SK-N-SH (cell line): ENCODE measurements at regions not wholly inside any gene's neighbourhood (a gene's known extent, or its start where the extent isn't known, plus 50 kb on each side); places are given as distances from the start of the nearest gene placed in this dataset.

Experiments
- CTCF ChIA-PET: fragments of 300-600, 350-600 bp; formaldehyde crosslinking; extraction: SDS; loops from one replicate; lab custom pipeline; 2021; lab: Yijun Ruan, JAX
- POLR2A ChIA-PET: fragments of 350-600 bp; sonication (Branson Sonifier 250); formaldehyde crosslinking; extraction: SDS; loops from one replicate; lab custom pipeline; 2020; ENCODE audit warnings: antibody characterized with exemption, inconsistent platforms; lab: Yijun Ruan, JAX
- DNase-seq: peaks from one replicate; pipeline ENCODE4 v3.0.0; 2012
- H2AFZ ChIP-seq: fragments of 200-600 bp; sonication (generic); 2 replicates; pipeline ENCODE4 v1.8.1; 2016; ENCODE audit warnings: antibody characterized with exemption, mild to moderate bottlenecking, low read depth
- H3F3A ChIP-seq: fragments of 200-600 bp; sonication (generic); replicated peaks from 2 replicates; pipeline ENCODE3; 2016; ENCODE audit warnings: antibody characterized with exemption, mild to moderate bottlenecking; ENCODE audit not compliant: insufficient read depth
- H3K27ac ChIP-seq, 2 experiments: fragments of 200-500 bp in 1 of 2; fragments of 200-600 bp in 1 of 2; sonication (Bioruptor generic) in 1 of 2; sonication (generic), shearing (Covaris generic) in 1 of 2; 2 replicates each; pipeline versions ENCODE4 v1.5.1 to v1.6.1; 2014 to 2016; ENCODE audit warnings: low read depth in 2 of 2, inconsistent platforms in 1 of 2, low read length in 1 of 2, mild to moderate bottlenecking in 1 of 2, mixed read lengths in 1 of 2
- H3K27me3 ChIP-seq: fragments of 200-600 bp; sonication (generic), shearing (Covaris generic); 2 replicates; pipeline ENCODE4 v1.6.1; 2016; ENCODE audit warnings: mixed run types; ENCODE audit not compliant: insufficient read depth
- H3K36me3 ChIP-seq, 2 experiments: fragments of 200-500 bp in 1 of 2; fragments of 200-600 bp in 1 of 2; sonication (Bioruptor generic) in 1 of 2; sonication (generic) in 1 of 2; replicated peaks in 1 of 2; 2 replicates each; pipeline versions ENCODE3 to v1.5.1; 2014 to 2016; ENCODE audit warnings: low read length in 1 of 2, mild to moderate bottlenecking in 1 of 2; ENCODE audit not compliant: insufficient read depth in 2 of 2, control insufficient read depth in 1 of 2
- H3K4me1 ChIP-seq, 2 experiments: fragments of 200-500 bp in 1 of 2; fragments of 200-600 bp in 1 of 2; sonication (Bioruptor generic) in 1 of 2; sonication (generic), shearing (Covaris generic) in 1 of 2; 2 replicates each; pipeline versions ENCODE4 v1.5.1 to v1.6.1; 2014 to 2016; ENCODE audit warnings: low read depth in 1 of 2, low read length in 1 of 2, mixed run types in 1 of 2; ENCODE audit not compliant: insufficient read depth in 2 of 2, control insufficient read depth in 1 of 2
- H3K4me2 ChIP-seq: fragments of 200-600 bp; sonication (generic), shearing (Covaris generic); 2 replicates; pipeline ENCODE4 v1.6.1; 2017; ENCODE audit warnings: mixed run types
- H3K4me3 ChIP-seq, 2 experiments: fragments of 200-500 bp in 1 of 2; fragments of 200-600 bp in 1 of 2; sonication (Bioruptor generic) in 1 of 2; sonication (generic), shearing (Covaris generic) in 1 of 2; 2 replicates each; pipeline versions ENCODE4 v1.5.1 to v1.8.1; 2014 to 2016; ENCODE audit warnings: low read depth in 2 of 2, inconsistent platforms in 1 of 2, low read length in 1 of 2, mild to moderate bottlenecking in 1 of 2, mixed read lengths in 1 of 2, moderate library complexity in 1 of 2
- H3K79me2 ChIP-seq: fragments of 200-600 bp; sonication (generic); 2 replicates; pipeline ENCODE4 v1.8.1; 2017; ENCODE audit warnings: mild to moderate bottlenecking; ENCODE audit not compliant: insufficient read depth
- H3K9ac ChIP-seq: fragments of 200-600 bp; sonication (generic); 2 replicates; pipeline ENCODE4 v1.6.1; 2017; ENCODE audit warnings: mixed run types
- H3K9me2 ChIP-seq: fragments of 200-600 bp; sonication (generic); 2 replicates; pipeline ENCODE4 v1.6.1; 2017; ENCODE audit warnings: mixed run types
- H3K9me3 ChIP-seq: fragments of 200-600 bp; sonication (generic); 2 replicates; pipeline ENCODE4 v1.6.1; 2017; ENCODE audit warnings: mixed run types, mild to moderate bottlenecking, moderate library complexity
- H4K20me1 ChIP-seq: fragments of 200-600 bp; sonication (generic); 2 replicates; pipeline ENCODE4 v1.6.1; 2017; ENCODE audit warnings: mild to moderate bottlenecking, mixed run types; ENCODE audit not compliant: insufficient read depth
- CHD2 ChIP-seq: fragments of 150-350 bp; IDR thresholded peaks from 2 replicates; pipeline ENCODE4 v1.6.1; 2018; ENCODE audit warnings: low read length; ENCODE audit not compliant: partially characterized antibody
- EP300 ChIP-seq, 2 experiments: IDR thresholded peaks; 2 replicates each; pipeline versions ENCODE4 v1.4.0 to v1.6.1; 2012; ENCODE audit warnings: borderline replicate concordance in 1 of 2, low read depth in 1 of 2, low read length in 1 of 2
- GABPA ChIP-seq: IDR thresholded peaks from 2 replicates; pipeline ENCODE4 v1.4.0; 2012; ENCODE audit warnings: low read depth, mild to moderate bottlenecking
- GATA2 ChIP-seq: sonication (generic); formaldehyde crosslinking; IDR thresholded peaks from 2 replicates; pipeline ENCODE4 v1.5.0; 2020; ENCODE audit warnings: mild to moderate bottlenecking, missing genetic modification reagents
- MEF2A ChIP-seq: IDR thresholded peaks from 2 replicates; pipeline ENCODE4 v1.4.0; 2012; ENCODE audit warnings: low read depth, borderline replicate concordance
- MXI1 ChIP-seq: IDR thresholded peaks from 2 replicates; pipeline ENCODE4 v1.6.1; 2012; ENCODE audit warnings: mild to moderate bottlenecking, low read depth, low read length, improper control_type of control experiment
- NRF1 ChIP-seq: IDR thresholded peaks from 2 replicates; pipeline ENCODE4 v1.6.1; 2012; ENCODE audit warnings: low read depth, mild to moderate bottlenecking, low read length
- POLR2AphosphoS5 ChIP-seq: IDR thresholded peaks from 2 replicates; pipeline ENCODE4 v1.6.1; 2012; ENCODE audit warnings: low read depth, low read length
- RAD21 ChIP-seq: IDR thresholded peaks from 2 replicates; pipeline ENCODE4 v1.6.1; 2012; ENCODE audit warnings: mild to moderate bottlenecking, low read length
- RCOR1 ChIP-seq: fragments of 150-350 bp; IDR thresholded peaks from 2 replicates; pipeline ENCODE4 v1.6.1; 2017; ENCODE audit warnings: antibody characterized with exemption, low read length
- RFX5 ChIP-seq: IDR thresholded peaks from 2 replicates; pipeline ENCODE4 v1.6.1; 2012; ENCODE audit warnings: mild to moderate bottlenecking, improper control_type of control experiment, low read length
- RXRA ChIP-seq: IDR thresholded peaks from 2 replicates; pipeline ENCODE4 v1.4.0; 2012; ENCODE audit warnings: low read depth, mild to moderate bottlenecking, borderline replicate concordance
- SMC3 ChIP-seq: IDR thresholded peaks from 2 replicates; pipeline ENCODE4 v1.6.1; 2012; ENCODE audit warnings: low read depth, low read length, improper control_type of control experiment
- TCF12 ChIP-seq: IDR thresholded peaks from 2 replicates; pipeline ENCODE4 v1.4.0; 2012
- TEAD4 ChIP-seq: IDR thresholded peaks from 2 replicates; pipeline ENCODE4 v1.4.0; 2012; ENCODE audit warnings: mild to moderate bottlenecking, borderline replicate concordance; ENCODE audit not compliant: insufficient read depth
- WGBS: methylation state at CpG from one replicate; pipeline ENCODE4 v1.1.6; 2017; ENCODE audit warnings: low lambda C conversion rate; 5-methylcytosine and 5-hydroxymethylcytosine counted together
- TF ChIP-seq, protein P1 (sequence below): fragments of 200-600 bp; sonication (generic); IDR thresholded peaks from 2 replicates; pipeline ENCODE4 v1.6.1; 2017; ENCODE audit warnings: antibody characterized with exemption, mild to moderate bottlenecking, moderate library complexity
- TF ChIP-seq, protein P2 (sequence below): IDR thresholded peaks from 2 replicates; pipeline ENCODE4 v1.4.0; 2012; ENCODE audit warnings: low read depth, borderline replicate concordance
- TF ChIP-seq, protein P3 (sequence below): IDR thresholded peaks from 2 replicates; pipeline ENCODE4; 2012
- TF ChIP-seq, protein P4 (sequence below): fragments of 150-350 bp; IDR thresholded peaks from 2 replicates; pipeline ENCODE4 v1.6.1; 2016; ENCODE audit warnings: mild to moderate bottlenecking, low read depth, low read length

DNA sequence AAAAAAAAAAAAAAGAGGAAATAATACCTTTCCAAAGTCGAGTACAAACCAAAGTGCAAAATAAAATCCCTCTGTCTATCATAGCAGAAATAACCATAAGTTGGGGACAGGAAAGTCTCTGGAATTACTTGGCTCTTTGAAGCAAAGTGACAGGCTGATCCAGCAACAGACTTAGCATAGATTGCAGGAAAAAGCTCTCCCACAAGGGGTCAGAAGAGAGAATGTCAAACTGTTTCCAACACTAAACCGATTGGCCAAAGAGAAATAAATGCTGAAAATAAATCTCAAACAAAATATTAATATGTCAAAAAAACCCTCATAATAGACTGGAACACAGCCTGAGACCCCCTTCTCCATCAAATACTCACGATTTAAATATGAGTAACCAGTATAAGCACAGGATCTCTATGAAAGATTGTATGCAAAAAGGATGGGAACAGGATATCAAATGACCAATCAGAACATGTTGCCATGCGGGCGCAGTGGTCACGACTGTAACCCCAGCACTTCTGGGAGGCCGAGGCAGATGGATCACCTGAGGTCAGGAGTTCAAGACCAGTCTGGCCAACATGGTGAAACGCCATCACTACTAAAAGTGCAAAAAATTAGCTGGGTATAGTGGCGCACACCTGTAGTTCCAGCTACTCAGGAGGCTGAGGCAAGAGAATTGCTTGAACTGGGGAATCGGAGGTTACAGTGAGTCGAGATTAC, 1000.7 kb upstream of the LRRN3 start:
- no peak overlapping the region for H3K27ac ChIP-seq
- TF ChIP-seq RAD21: peak; percentile 43
- no peak for TF ChIP-seq MXI1
- TF ChIP-seq RXRA: no peak
- TF ChIP-seq, protein P1, sequence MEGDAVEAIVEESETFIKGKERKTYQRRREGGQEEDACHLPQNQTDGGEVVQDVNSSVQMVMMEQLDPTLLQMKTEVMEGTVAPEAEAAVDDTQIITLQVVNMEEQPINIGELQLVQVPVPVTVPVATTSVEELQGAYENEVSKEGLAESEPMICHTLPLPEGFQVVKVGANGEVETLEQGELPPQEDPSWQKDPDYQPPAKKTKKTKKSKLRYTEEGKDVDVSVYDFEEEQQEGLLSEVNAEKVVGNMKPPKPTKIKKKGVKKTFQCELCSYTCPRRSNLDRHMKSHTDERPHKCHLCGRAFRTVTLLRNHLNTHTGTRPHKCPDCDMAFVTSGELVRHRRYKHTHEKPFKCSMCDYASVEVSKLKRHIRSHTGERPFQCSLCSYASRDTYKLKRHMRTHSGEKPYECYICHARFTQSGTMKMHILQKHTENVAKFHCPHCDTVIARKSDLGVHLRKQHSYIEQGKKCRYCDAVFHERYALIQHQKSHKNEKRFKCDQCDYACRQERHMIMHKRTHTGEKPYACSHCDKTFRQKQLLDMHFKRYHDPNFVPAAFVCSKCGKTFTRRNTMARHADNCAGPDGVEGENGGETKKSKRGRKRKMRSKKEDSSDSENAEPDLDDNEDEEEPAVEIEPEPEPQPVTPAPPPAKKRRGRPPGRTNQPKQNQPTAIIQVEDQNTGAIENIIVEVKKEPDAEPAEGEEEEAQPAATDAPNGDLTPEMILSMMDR: peak; percentile 61
- H3K79me2 ChIP-seq: no peaks in the 10 kb centered on the region
- ChIA-PET POLR2A (no interaction called here), CTCF (no interaction called here)
- DNase-seq: no peak
- no peak overlapping the region for H2AFZ ChIP-seq
- H3K4me2 ChIP-seq: no peak overlapping the region
- H3K36me3 ChIP-seq: no peaks in the 10 kb centered on the region
- H3K9ac ChIP-seq: no peak overlapping the region
- WGBS: 51% methylated on average over 11 of the region's 11 CpGs
- no peaks in the 10 kb centered on the region for H3F3A ChIP-seq
- no peaks in the 10 kb centered on the region for H3K9me2 ChIP-seq
- H4K20me1 ChIP-seq: no peaks in the 10 kb centered on the region
- H3K9me3 ChIP-seq: no peaks in the 10 kb centered on the region
- no peaks in the 10 kb centered on the region for H3K27me3 ChIP-seq
- peaks cover 0 to 23% of the 10 kb centered on the region in 2 experiments; a peak in 2 of 4 replicates for H3K4me1 ChIP-seq
- H3K4me3 ChIP-seq: no peak overlapping the region; a peak in 1 of 4 replicates

DNA sequence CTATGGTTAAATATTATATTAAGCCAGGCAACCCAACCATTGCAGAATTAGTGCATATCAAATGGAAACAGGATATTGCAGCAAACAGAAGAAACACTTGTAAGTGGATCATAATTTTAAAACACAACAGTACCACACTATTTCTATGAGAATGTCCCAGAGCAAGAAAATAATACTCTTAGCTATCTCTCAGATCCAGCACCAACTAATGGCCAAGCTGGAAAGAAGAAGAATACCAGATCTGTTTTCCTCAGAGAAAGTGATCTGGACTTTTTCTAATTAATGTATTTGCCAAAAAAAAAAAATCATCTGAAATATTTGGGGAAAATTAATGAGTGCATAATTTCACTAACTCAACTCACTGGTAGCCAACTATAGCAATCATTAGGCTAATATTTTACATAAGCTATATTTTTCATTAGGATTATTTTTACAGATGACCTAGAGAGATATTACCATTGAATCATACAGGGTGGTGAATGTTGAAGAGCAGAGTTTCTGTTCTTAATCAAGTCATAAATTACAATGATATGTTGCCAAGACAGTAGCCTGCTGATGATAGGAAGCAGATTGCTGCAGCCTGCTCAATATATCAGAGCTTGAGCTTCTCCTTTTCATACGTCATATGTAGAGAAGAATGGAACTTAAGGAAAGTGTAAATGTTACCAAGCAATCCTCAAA, 995.4 kb upstream of the LRRN3 start:
- 3% methylated on average over 1 of the region's 1 CpG for WGBS
- TF ChIP-seq RFX5 (no peak), GATA2 (CRISPR knock-in tag) (peak; percentile 89), GABPA (no peak), SMC3 (peak; percentile 11; the same call in 1 of the 2 replicates), MEF2A (no peak), RCOR1 (peak; percentile 67), POLR2AphosphoS5 (peak; percentile 47), RAD21 (peak; percentile 48), TCF12 (peak; percentile 58), CHD2 (peak; percentile 63), EP300 (IDR thresholded peaks at IDR 0.05; ENCODE audit: borderline replicate concordance in 1 of 2, low read depth in 1 of 2, low read length in 1 of 2) (peak in 1 of 2 experiments; percentile 97; a peak in 2 of 4 replicates), TEAD4 (no peak), NRF1 (no peak)
- TF ChIP-seq, protein P2, sequence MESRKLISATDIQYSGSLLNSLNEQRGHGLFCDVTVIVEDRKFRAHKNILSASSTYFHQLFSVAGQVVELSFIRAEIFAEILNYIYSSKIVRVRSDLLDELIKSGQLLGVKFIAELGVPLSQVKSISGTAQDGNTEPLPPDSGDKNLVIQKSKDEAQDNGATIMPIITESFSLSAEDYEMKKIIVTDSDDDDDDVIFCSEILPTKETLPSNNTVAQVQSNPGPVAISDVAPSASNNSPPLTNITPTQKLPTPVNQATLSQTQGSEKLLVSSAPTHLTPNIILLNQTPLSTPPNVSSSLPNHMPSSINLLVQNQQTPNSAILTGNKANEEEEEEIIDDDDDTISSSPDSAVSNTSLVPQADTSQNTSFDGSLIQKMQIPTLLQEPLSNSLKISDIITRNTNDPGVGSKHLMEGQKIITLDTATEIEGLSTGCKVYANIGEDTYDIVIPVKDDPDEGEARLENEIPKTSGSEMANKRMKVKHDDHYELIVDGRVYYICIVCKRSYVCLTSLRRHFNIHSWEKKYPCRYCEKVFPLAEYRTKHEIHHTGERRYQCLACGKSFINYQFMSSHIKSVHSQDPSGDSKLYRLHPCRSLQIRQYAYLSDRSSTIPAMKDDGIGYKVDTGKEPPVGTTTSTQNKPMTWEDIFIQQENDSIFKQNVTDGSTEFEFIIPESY: no peak
- TF ChIP-seq, protein P3, sequence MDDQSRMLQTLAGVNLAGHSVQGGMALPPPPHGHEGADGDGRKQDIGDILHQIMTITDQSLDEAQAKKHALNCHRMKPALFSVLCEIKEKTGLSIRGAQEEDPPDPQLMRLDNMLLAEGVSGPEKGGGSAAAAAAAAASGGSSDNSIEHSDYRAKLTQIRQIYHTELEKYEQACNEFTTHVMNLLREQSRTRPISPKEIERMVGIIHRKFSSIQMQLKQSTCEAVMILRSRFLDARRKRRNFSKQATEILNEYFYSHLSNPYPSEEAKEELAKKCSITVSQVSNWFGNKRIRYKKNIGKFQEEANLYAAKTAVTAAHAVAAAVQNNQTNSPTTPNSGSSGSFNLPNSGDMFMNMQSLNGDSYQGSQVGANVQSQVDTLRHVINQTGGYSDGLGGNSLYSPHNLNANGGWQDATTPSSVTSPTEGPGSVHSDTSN: peak; percentile 29
- TF ChIP-seq, protein P4, sequence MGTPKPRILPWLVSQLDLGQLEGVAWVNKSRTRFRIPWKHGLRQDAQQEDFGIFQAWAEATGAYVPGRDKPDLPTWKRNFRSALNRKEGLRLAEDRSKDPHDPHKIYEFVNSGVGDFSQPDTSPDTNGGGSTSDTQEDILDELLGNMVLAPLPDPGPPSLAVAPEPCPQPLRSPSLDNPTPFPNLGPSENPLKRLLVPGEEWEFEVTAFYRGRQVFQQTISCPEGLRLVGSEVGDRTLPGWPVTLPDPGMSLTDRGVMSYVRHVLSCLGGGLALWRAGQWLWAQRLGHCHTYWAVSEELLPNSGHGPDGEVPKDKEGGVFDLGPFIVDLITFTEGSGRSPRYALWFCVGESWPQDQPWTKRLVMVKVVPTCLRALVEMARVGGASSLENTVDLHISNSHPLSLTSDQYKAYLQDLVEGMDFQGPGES: peak; percentile 6; the same call in 1 of the 2 replicates

More for the DNA sequence above, 995.4 kb upstream of the LRRN3 start:
- Histone ChIP-seq H3K9me2 (no peaks in the 10 kb centered on the region), H4K20me1 (no peaks in the 10 kb centered on the region), H3K4me2 (no peak overlapping the region), H3K9me3 (peaks cover 9% of the 10 kb centered on the region; the same call in 1 of the 2 replicates), H2AFZ (no peak overlapping the region), H3K36me3 (no peaks in the 10 kb centered on the region), H3K27me3 (no peaks in the 10 kb centered on the region), H3K4me1 (peaks cover 0 to 34% of the 10 kb centered on the region in 2 experiments; a peak in 2 of 4 replicates), H3F3A (no peaks in the 10 kb centered on the region), H3K4me3 (no peak overlapping the region), H3K79me2 (no peaks in the 10 kb centered on the region), H3K9ac (no peak overlapping the region), H3K27ac (peak overlapping the region in 1 of 2 experiments; percentile 86; a peak in 2 of 4 replicates)
- DNase-seq: peak; percentile 66
- POLR2A ChIA-PET: interaction anchor here (0.6 to 1.2 kb wide), 2 partner anchors 76 to 347 kb away, joined by 3 to 4 read pairs; no protein-coding TSS in a partner anchor
- CTCF ChIA-PET: interaction anchor here (0.6 to 1.6 kb wide), 7 partner anchors 19 to 1129 kb away, joined by 3 to 5 read pairs (median 3); no protein-coding TSS in a partner anchor
